ENCODE measurements at regions not wholly inside any gene's neighbourhood (a gene's known extent, or its start where the extent isn't known, plus 50 kb on each side); places are given as distances from the start of the nearest gene placed in this dataset.
"Not testable (repeated sequence)": the region's sequence is repeated elsewhere in the genome, so short reads cannot be mapped to it uniquely, and the experiment has no call there.

DNA sequence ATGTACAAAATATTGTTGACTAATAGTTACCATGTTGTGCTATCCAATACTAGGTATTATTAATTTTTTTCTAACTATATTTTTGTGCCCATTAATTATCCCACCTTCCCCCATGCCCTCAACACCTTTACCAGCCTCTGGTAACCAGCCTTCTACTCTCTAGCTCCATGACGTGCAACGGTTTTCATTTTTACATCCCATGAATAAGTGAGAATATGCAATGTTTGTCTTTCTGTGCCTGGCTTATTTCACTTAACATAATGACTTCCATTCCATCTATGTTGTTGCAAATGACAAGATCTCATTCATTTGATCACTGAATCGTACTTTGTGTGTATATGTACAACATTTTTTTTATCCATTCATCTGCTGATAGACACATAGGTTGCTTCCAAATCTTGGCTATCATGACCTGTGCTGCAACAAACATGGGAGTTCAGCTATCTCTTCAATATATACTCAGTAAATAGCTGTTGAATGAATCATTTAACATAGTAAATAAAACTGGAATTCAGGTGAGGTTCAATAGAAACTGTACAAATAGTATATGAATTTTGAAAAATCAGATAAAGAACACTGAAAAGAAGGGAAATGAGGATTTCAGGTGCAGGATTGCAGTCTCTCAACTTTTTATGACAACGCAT is 509.0 kb upstream of the MIR17HG start:
- 86 to 88% methylated on average over 4 of the region's 4 CpGs for WGBS, 2 donors
- no peaks in the 10 kb centered on the region for H3K27me3 ChIP-seq
- no peak for DNase-seq
- H3K36me3 ChIP-seq = no peaks in the 10 kb centered on the region
- no peak overlapping the region for H3K4me3 ChIP-seq
- H3K4me1 ChIP-seq = no peaks in the 10 kb centered on the region
- TF ChIP-seq, protein P1, sequence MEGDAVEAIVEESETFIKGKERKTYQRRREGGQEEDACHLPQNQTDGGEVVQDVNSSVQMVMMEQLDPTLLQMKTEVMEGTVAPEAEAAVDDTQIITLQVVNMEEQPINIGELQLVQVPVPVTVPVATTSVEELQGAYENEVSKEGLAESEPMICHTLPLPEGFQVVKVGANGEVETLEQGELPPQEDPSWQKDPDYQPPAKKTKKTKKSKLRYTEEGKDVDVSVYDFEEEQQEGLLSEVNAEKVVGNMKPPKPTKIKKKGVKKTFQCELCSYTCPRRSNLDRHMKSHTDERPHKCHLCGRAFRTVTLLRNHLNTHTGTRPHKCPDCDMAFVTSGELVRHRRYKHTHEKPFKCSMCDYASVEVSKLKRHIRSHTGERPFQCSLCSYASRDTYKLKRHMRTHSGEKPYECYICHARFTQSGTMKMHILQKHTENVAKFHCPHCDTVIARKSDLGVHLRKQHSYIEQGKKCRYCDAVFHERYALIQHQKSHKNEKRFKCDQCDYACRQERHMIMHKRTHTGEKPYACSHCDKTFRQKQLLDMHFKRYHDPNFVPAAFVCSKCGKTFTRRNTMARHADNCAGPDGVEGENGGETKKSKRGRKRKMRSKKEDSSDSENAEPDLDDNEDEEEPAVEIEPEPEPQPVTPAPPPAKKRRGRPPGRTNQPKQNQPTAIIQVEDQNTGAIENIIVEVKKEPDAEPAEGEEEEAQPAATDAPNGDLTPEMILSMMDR (IDR thresholded peaks at IDR 0.05) = no peak
- intact Hi-C loops (cut with DNase I) = no loop called here
- ATAC-seq = no peak
- H3K27ac ChIP-seq = no peak overlapping the region
- H3K9me3 ChIP-seq = no peaks in the 10 kb centered on the region

DNA sequence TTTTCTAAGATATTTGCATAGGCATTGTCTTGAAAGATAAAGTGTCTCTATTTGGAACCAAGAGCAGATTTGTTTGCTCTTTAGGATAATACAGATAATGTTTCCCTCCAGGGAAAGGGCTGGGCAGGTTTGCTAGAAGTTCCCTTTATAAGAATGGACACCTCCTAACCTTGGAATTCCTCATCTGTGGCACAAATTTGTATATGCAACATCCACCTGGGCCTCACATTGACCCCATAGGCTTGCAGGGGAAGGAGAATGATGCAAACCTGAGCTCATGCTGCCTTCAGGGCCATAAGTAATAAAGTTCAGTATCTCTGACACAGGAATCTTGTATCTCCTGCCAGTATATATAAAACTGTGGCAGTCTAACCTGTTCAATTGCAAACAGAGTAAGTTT is 508.4 kb upstream of the MIR17HG start:
- Histone ChIP-seq H3K9me3 (no peaks in the 10 kb centered on the region), H3K4me1 (no peaks in the 10 kb centered on the region), H3K36me3 (no peaks in the 10 kb centered on the region), H3K27me3 (no peaks in the 10 kb centered on the region), H3K27ac (no peak overlapping the region), H3K4me3 (no peak overlapping the region)
- TF ChIP-seq, protein P1 (IDR thresholded peaks at IDR 0.05) = no peak
- DNase-seq = no peak
- no peak for ATAC-seq
- intact Hi-C loops (cut with DNase I) = no loop called here

DNA sequence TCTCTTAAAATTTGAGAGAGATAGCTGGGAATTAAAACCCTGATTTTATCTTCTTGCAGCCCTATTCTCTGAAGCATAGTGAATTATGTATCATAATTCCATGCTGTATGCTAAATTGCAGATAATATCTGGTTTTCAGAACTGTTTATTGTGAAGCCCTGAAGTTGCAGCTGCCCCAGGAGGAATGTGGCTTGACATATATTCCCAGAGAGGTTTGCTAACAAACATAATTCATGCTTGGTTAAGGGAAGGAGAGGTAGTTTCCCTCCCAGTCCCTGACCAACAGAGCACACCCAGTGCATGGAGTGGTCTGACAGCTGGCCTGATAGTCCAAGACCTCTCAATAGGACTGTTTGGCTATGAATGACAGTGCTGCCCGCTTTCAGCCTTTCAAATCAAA is 500.6 kb upstream of the MIR17HG start:
- no peaks in the 10 kb centered on the region for H3K4me1 ChIP-seq
- no peaks in the 10 kb centered on the region for H3K9me3 ChIP-seq
- no peaks in the 10 kb centered on the region for H3K27me3 ChIP-seq
- no peak overlapping the region for H3K27ac ChIP-seq
- WGBS, 2 donors = 88 to 95% methylated on average over 1 of the region's 1 CpG
- H3K36me3 ChIP-seq = no peaks in the 10 kb centered on the region
- TF ChIP-seq, protein P1 (IDR thresholded peaks at IDR 0.05) = no peak
- intact Hi-C loops (cut with DNase I) = no loop called here
- no peak overlapping the region for H3K4me3 ChIP-seq
- DNase-seq (no peak), ATAC-seq (no peak)

DNA sequence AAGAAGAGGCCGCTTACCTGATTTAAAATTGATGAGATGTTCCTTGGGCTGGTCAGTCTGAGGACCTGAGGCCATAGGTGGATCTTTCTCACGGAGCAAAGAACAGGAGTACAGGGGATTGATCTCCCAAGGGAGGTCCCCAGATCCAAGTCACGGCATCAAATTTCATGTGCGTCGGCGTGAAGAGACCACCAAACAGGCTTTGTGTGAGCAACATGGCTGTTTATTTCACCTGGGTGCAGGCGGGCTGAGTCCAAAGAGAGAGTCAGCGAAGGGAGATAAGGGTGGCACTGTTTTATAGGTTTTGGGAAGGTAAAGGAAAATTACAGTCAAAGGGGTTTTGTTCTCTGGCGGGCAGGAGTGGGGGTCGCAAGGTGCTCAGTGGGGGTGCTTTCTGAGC is 493.8 kb upstream of the MIR17HG start:
- H3K4me1 ChIP-seq; H3K9me3 ChIP-seq; H3K4me3 ChIP-seq; ATAC-seq; intact Hi-C loops (cut with DNase I); H3K27ac ChIP-seq; H3K27me3 ChIP-seq; H3K36me3 ChIP-seq; DNase-seq: not testable (repeated sequence)
- 82 to 92% methylated on average over 10 of the region's 10 CpGs for WGBS, 2 donors

DNA sequence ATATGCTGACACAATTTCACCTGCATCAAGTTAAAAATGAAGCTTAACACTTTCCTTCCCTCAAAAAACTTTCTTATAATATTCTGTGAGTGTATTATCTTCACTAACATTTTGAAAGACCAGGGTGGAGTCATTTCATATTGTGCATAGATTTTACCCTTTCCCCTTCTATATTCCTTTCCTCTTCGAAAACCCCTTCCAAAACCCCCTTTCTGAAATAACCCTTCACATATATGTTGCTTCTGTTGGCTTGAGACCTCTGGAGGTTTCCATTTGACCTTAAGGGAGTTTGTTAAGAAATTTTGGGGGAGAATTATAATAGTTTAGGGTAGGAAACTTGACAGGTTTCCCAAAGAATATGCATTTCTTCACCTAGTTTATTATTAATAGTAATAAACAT is 489.6 kb upstream of the MIR17HG start:
- Histone ChIP-seq H3K9me3 (no peaks in the 10 kb centered on the region), H3K4me1 (no peaks in the 10 kb centered on the region), H3K27me3 (no peaks in the 10 kb centered on the region), H3K36me3 (no peaks in the 10 kb centered on the region), H3K27ac (no peak overlapping the region), H3K4me3 (no peak overlapping the region)
- DNase-seq = no peak
- TF ChIP-seq, protein P1 (IDR thresholded peaks at IDR 0.05) = no peak
- intact Hi-C loops (cut with DNase I) = no loop called here
- 0 to 79% methylated on average over 1 of the region's 1 CpG for WGBS, 2 donors
- ATAC-seq = no peak

All from heart right ventricle (tissue), 16 donors.